HCEC 1CT (cell line): ENCODE measurements at regions not wholly inside any gene's neighbourhood (a gene's known extent, or its start where the extent isn't known, plus 50 kb on each side); places are given as distances from the start of the nearest gene placed in this dataset.
"Not testable (repeated sequence)": the region's sequence is repeated elsewhere in the genome, so short reads cannot be mapped to it uniquely, and the experiment has no call there.

Experiments used
- DNase-seq: peaks from one replicate; pipeline ENCODE4 v3.0.0-alpha.2; 2017

DNA sequence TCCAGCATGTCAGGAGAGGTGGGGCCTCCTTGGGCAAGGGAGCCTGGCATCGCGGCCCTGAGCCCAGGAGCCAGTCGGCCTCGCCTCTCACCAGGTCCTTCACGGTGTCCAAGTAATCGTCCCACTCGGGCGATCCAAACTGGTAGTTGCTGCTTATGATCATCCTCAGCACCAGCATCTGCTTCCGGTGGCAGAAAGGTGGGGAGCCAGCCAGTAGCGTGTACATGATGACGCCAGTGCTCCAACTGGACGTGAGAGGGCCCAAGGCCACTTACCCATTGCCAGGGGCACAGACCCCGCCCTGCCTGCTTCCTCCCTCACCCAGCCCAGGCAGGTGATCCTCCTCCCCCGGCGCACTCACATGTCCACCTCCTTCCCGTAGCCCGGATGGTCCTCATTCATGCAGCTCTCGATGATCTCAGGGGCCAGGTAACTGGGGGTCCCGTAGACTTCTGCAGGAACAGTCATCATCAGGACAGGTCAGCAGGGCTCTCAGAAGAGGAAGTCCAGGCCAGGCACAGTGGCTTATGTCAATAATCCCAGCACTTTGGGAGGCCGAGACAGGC is 214.7 kb downstream of the OR4C45 start:
- DNase-seq: no peak

DNA sequence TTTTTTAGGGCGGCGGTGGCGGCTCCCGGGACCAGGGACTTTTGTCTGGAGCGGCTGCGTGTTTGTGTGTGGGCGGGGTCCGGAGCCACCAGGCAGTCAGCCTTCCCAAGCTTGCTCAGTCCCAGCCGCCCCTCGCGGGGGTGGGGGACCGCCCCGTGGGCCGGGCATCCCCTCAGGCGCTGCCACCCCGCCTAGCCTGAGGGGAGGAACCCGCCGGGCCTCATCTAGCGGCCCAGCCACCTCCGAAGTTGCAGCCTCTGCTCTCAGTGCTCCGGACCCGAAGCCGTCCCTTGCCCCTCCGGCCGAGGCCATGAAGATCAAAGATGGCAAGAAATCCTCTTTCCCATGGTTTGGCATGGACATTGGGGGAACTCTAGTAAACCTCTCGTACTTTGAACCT is 235.2 kb downstream of the OR4C45 start:
- no peak for DNase-seq

DNA sequence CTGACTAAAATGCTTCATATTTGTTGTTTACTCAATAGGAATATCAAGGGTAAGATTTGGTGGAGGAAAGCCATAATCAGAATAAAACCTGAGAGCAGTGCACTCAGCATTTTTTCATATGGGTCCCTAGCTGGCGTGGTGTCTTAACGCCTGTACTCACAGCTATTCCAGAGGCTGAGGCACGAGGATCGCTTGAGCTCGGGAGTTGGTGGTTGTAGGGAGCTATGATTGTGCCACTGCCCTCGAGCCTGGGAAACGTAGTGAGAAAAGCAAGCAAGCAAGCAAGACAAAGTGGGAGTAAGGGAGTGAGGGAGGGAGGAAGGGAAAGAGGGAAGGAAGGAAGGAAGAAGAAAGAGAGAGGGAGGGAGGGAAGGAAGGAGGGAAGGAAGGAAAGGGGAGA is 242.5 kb downstream of the OR4C45 start:
- no peak for DNase-seq

DNA sequence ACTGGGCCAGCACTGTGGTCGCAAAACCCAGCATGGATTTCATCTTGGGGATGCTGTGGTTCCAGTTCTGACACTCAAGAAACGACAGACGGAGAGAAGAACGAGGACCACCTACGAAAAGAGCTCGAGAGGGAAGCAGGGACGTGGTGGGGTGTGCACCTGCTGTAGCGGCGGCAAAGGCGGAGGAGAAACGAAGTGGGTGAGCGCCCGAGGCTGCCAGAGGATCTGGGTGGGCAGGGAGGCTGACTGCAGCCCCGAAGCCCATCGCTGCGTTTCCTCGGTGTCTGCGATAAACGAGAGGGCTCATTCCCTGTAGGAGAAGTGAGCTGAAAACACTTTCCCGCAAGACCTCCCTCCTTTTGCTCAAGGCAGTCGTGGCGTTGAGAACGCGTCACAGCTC is 246.1 kb downstream of the OR4C45 start:
- no peak for DNase-seq

DNA sequence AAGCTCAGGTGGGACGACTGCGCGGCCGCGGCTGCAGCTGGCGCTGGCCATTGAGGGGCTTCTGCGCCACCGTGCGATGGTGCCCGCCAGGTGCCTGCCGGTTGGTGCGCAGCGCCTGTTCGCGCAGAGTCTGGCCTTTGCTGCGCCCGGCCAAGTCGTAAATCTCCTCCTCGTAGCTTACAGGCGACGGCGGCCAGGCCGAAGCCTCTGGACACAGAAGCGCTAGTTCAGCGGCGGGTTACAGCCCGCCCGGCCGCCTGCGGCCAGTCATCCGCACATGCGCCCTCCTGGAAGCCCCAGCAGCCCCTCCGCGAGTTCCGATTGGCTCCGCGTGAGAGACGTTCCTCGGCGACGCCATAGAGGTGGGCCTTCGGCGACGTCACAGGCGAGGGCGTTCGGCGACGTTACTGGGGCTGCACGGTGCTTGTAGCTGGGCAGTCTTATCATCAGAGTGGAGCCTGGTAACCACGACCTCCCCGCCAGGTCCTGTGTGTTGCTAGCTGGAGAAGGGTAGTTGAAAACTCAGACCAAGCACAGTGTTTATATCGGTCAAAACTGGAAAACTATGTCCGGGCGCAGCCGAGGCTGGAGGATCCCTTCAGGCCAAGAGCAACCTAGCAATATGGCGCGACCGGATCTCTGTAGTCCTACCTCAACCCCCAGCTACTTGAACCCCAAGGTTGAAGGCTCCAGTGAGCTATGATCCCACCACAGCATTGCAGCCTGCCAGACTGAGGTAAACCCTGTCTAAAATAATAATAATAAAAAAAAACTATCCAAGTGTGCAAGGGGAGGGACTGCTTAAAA is 265.7 kb downstream of the OR4C45 start:
- no peak for DNase-seq

DNA sequence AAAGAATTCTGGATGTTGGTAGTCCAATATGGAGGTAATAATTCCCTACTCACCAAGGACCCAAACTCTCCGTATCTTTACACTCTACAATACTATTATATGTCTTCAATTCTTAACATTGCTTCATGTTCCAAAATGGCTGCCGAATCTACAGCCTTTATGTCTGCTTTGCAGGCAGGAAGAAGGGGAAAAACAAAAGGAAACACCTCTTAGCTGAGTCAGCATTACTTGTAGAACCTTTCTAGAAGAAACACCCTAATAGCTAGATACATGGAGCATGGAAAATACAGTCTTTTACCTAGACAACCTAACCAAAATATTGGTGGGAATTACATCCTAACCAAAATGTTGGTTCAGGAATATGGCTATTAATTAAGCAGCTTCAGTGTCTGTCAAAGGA is 298.0 kb downstream of the OR4C45 start:
- DNase-seq: not testable (repeated sequence)

DNA sequence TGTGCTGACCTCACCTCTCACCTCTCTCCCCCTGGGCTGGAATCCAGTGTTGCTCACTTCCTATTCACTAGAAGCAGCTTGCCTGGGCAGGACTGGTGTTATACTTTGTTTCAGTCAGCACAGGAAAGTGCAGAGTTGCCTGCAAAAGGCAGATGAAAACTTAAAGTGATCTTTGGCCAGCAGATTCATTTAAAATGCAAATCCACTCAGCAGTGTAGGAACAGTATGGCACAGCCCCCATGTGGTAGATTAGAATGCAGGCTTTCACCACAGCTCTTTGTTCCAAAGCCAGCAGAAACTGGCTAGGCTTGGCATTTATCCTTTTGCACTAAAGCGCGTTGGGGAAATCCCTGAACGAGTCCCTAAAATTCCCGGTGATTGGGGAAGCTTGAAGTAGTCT is 301.2 kb downstream of the OR4C45 start:
- no peak for DNase-seq

DNA sequence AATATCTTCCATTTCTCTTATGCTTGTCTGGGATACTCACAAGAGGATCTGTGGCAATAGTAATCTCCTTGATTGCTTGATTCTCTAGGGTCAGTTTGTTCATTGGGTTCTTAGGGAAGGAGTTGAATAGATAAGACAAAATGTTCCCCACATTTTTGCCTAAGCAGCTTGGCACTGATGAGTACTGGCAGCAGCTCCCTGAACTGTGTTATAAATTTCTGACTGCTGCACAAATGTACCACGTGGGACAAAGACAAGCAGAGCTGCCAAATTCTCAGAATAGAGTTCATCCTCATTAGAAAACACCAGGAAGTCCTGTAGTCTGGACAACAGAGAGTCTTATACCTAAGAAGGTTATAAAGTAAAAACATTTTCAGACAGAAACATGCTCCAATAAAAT is 304.8 kb downstream of the OR4C45 start:
- DNase-seq: not testable (repeated sequence)

DNA sequence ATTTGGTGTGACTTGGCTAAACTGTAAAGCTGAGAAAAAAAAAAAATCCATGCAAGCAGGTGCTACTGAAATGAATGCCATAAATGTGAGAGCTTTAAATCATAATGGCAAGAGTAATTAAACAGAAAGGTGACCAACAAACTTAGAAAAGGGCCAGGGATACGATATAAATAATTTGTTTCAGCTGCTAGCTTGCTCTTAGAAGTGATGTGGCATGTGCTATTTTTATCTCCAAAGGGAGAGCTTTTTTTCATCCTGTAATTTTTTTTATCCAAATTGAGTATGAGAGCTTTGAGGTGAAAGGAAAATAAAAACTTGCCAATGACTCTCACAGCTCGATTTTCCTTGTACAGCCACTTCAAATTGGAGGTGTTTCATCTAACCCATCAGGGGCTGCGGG is 315.3 kb downstream of the OR4C45 start:
- not testable (repeated sequence) for DNase-seq

DNA sequence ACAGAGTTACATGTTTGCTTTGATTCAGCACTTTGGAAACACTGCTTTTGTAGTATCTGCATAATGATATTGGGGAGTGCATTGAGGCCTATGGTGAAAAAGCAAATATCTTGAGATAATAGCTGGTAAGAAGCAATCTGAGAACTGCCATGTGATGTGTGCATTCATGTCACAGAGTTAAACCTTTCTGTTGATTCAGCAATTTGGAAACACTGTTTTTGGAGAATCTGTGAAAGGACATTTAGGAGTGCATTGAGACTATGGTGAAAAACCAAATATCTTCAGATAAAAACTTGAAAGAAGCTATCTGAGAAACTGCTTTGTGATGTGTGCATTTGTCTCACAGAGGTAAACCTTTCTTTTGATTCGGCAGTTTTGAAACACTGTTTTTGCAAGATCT is 346.8 kb downstream of the OR4C45 start:
- DNase-seq: no peak

DNA sequence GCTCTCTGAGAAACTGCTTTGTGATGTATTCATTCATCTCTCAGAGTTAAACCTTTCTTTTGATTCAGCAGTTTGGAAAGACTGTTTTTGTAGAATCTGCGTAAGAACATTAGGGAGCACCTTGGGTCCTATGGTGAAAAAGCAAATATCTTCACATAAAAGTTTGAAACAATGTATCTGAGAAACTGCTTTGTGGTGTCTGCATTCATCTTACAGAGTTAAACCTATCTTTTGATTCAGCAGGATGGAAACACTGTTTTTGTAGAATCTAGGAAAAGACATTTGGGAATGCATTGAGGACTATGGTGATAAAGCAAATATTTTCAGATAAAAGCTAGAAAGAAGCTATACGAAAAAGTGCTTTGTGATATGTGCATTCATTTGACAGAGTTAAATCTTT is 361.3 kb downstream of the OR4C45 start:
- DNase-seq: no peak

DNA sequence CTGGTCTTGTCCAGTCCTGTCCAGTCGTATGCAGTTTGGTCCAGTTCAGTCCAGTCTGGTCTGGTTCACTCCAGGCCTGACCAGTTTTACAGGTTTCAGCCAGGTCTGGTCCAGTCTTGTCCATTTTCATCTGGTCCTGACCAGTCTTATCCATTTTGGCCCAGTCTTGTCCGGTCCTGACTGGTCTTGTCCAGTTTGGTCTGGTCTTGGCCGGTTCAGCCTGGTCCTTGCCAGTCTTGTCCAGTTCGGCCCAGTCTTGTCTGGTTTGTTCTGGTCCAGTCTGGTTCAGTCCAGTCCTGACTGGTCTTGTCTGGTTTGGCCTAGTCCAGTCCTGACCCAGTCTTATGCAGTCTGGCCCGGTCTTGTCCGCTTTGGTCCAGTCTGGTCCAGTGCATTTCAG is 380.2 kb downstream of the OR4C45 start:
- DNase-seq: no peak

DNA sequence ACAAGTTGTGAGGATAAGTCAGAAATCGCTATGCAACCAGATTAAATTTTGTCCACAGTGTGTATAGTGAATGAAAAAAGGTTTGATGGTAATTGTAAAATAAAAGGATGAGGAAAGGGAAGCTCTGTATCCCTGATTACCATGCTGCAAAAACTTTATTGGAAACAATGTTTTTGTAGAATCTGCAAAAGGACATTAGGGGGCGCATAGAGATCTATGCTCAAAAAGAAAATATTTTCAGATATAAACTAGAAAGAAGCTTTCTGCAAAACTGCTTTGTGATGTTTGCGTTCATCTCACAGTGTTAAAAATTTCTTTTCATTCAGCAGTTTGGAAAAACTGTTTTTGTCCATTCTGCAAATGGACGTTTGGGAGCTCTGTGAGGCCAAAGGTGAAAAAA is 390.5 kb downstream of the OR4C45 start:
- no peak for DNase-seq
